Gastroesophageal sphincter (tissue), 3 donors: ENCODE measurements at regions not wholly inside any gene's neighbourhood (a gene's known extent, or its start where the extent isn't known, plus 50 kb on each side); places are given as distances from the start of the nearest gene placed in this dataset.

Source experiments
- POLR2A ChIP-seq, 2 donors: fragments of 450-650 bp; IDR thresholded peaks; one replicate each; pipeline ENCODE4 v1.6.1; 2017; ENCODE audit warnings: antibody characterized with exemption in 2 of 2, mild to moderate bottlenecking in 2 of 2, moderate library complexity in 1 of 2
- POLR2AphosphoS5 ChIP-seq: sonication (generic); formaldehyde crosslinking; IDR thresholded peaks from one replicate; pipeline ENCODE4 v1.6.1; 2017; ENCODE audit warnings: antibody characterized with exemption
- TF ChIP-seq, protein P1 (sequence below), 4 experiments: fragments of 200-600 bp in 2 of 4; fragments of 450-650 bp in 2 of 4; sonication (generic) in 1 of 4; IDR thresholded peaks; one replicate each; pipeline ENCODE4 v1.5.1; 2017 to 2019; ENCODE audit warnings: antibody characterized with exemption in 4 of 4, mild to moderate bottlenecking in 2 of 4, moderate library complexity in 2 of 4

DNA sequence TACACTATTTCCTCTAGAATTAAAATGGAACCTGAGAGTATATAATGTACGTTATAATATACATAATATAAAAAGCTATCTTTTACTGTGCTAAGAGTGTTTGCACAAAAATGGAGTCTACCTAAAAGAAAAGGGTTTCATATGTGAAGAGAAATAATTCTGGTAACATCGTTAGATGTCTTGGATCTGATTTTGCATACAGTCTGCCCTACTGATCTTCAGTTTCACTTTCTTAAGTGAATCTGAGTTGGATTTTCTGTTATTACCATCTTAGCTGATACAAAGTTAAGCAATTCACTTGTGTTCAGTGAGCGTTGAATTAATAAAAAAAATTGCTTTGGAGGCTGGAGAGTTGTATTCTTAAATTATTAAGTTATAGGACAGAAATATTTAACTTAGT lies 502.1 kb upstream of the TMEFF2 start:
- TF ChIP-seq, protein P1, sequence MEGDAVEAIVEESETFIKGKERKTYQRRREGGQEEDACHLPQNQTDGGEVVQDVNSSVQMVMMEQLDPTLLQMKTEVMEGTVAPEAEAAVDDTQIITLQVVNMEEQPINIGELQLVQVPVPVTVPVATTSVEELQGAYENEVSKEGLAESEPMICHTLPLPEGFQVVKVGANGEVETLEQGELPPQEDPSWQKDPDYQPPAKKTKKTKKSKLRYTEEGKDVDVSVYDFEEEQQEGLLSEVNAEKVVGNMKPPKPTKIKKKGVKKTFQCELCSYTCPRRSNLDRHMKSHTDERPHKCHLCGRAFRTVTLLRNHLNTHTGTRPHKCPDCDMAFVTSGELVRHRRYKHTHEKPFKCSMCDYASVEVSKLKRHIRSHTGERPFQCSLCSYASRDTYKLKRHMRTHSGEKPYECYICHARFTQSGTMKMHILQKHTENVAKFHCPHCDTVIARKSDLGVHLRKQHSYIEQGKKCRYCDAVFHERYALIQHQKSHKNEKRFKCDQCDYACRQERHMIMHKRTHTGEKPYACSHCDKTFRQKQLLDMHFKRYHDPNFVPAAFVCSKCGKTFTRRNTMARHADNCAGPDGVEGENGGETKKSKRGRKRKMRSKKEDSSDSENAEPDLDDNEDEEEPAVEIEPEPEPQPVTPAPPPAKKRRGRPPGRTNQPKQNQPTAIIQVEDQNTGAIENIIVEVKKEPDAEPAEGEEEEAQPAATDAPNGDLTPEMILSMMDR (IDR thresholded peaks at IDR 0.05), result no peak
- TF ChIP-seq POLR2A (IDR thresholded peaks at IDR 0.05) (no peak), POLR2AphosphoS5 (no peak)
